ENCODE measurements at regions not wholly inside any gene's neighbourhood (a gene's known extent, or its start where the extent isn't known, plus 50 kb on each side); places are given as distances from the start of the nearest gene placed in this dataset.

GRCh38 chr17:77526259-77526711 is 385.5 kb downstream of the SEC14L1 start:
- TF ChIP-seq TAF1 (IDR thresholded peaks at IDR 0.05; ENCODE audit: borderline replicate concordance, insufficient read depth, low read length) (no peak), POLR2AphosphoS5 (IDR thresholded peaks at IDR 0.05; ENCODE audit: low read depth, low read length) (no peak), REST (IDR thresholded peaks at IDR 0.05; ENCODE audit: insufficient read depth in 1 of 2, low read depth in 2 of 2, low read length in 2 of 2) (no peak), SIN3A (IDR thresholded peaks at IDR 0.05; ENCODE audit: borderline replicate concordance, insufficient read depth, low read length) (no peak), FOXP2 (optimal IDR thresholded peaks at IDR 0.05; ENCODE audit: borderline replicate concordance, extremely low read depth, extremely low read length, insufficient read depth) (no peak)

- no peak for TF ChIP-seq POLR2AphosphoS5 (IDR thresholded peaks at IDR 0.05; ENCODE audit: low read depth, low read length)
- no peak for TF ChIP-seq REST (IDR thresholded peaks at IDR 0.05; ENCODE audit: insufficient read depth in 1 of 2, low read depth in 2 of 2, low read length in 2 of 2)
- TF ChIP-seq TAF1 (IDR thresholded peaks at IDR 0.05; ENCODE audit: borderline replicate concordance, insufficient read depth, low read length) = no peak
- TF ChIP-seq FOXP2 (optimal IDR thresholded peaks at IDR 0.05; ENCODE audit: borderline replicate concordance, extremely low read depth, extremely low read length, insufficient read depth) = no peak
- TF ChIP-seq SIN3A (IDR thresholded peaks at IDR 0.05; ENCODE audit: borderline replicate concordance, insufficient read depth, low read length) = no peak
These were observed 386.1 kb downstream of the SEC14L1 start for GRCh38 chr17:77526728-77527350.

GRCh38 chr17:77527409-77527808 is 386.6 kb downstream of the SEC14L1 start:
- no peak for TF ChIP-seq TAF1 (IDR thresholded peaks at IDR 0.05; ENCODE audit: borderline replicate concordance, insufficient read depth, low read length)
- no peak for TF ChIP-seq POLR2AphosphoS5 (IDR thresholded peaks at IDR 0.05; ENCODE audit: low read depth, low read length)
- no peak for TF ChIP-seq FOXP2 (optimal IDR thresholded peaks at IDR 0.05; ENCODE audit: borderline replicate concordance, extremely low read depth, extremely low read length, insufficient read depth)
- no peak for TF ChIP-seq SIN3A (IDR thresholded peaks at IDR 0.05; ENCODE audit: borderline replicate concordance, insufficient read depth, low read length)
- no peak for TF ChIP-seq REST (IDR thresholded peaks at IDR 0.05; ENCODE audit: insufficient read depth in 1 of 2, low read depth in 2 of 2, low read length in 2 of 2)

- no peak for TF ChIP-seq POLR2AphosphoS5 (IDR thresholded peaks at IDR 0.05; ENCODE audit: low read depth, low read length)
- TF ChIP-seq FOXP2 (optimal IDR thresholded peaks at IDR 0.05; ENCODE audit: borderline replicate concordance, extremely low read depth, extremely low read length, insufficient read depth) = no peak
- no peak for TF ChIP-seq SIN3A (IDR thresholded peaks at IDR 0.05; ENCODE audit: borderline replicate concordance, insufficient read depth, low read length)
- TF ChIP-seq TAF1 (IDR thresholded peaks at IDR 0.05; ENCODE audit: borderline replicate concordance, insufficient read depth, low read length) = no peak
- no peak for TF ChIP-seq REST (IDR thresholded peaks at IDR 0.05; ENCODE audit: insufficient read depth in 1 of 2, low read depth in 2 of 2, low read length in 2 of 2)
These were observed 387.2 kb downstream of the SEC14L1 start for GRCh38 chr17:77527836-77528505.

All from PFSK-1 (cell line).